HG02884 (cell line): ENCODE measurements at regions not wholly inside any gene's neighbourhood (a gene's known extent, or its start where the extent isn't known, plus 50 kb on each side); places are given as distances from the start of the nearest gene placed in this dataset.
"Not testable (repeated sequence)": the region's sequence is repeated elsewhere in the genome, so short reads cannot be mapped to it uniquely, and the experiment has no call there.

ENCODE experiments used
- ATAC-seq: cut with Tn5 transposase; IDR thresholded peaks from one replicate; pipeline ENCODE4 v1.9.1; 2021; ENCODE audit warnings: mild to moderate bottlenecking, moderate library complexity; ENCODE audit not compliant: unreplicated experiment

- no peak for ATAC-seq
Observed at GRCh38 chr19:28318469-28319179, 894.3 kb downstream of the UQCRFS1 start.

GRCh38 chr19:28316464-28316863 is 896.5 kb downstream of the UQCRFS1 start:
- ATAC-seq, result no peak

- no peak for ATAC-seq
Observed at GRCh38 chr19:28314756-28315155, 898.2 kb downstream of the UQCRFS1 start.

- ATAC-seq, result no peak
Observed at GRCh38 chr19:28314287-28314686, 898.7 kb downstream of the UQCRFS1 start.

GRCh38 chr19:28313633-28314032 is 899.3 kb downstream of the UQCRFS1 start:
- ATAC-seq, result no peak

GRCh38 chr19:28312269-28312668 is 900.7 kb downstream of the UQCRFS1 start:
- no peak for ATAC-seq

- not testable (repeated sequence) for ATAC-seq
Observed at GRCh38 chr19:28310829-28311228, 902.1 kb downstream of the UQCRFS1 start.

- ATAC-seq, result no peak
Observed at GRCh38 chr19:28309070-28309469, 903.9 kb downstream of the UQCRFS1 start.

GRCh38 chr19:28307963-28308362 is 905.0 kb downstream of the UQCRFS1 start:
- ATAC-seq, result no peak

- ATAC-seq, result no peak
Observed at GRCh38 chr19:28307487-28307886, 905.5 kb downstream of the UQCRFS1 start.

GRCh38 chr19:28305513-28305912 is 907.4 kb downstream of the UQCRFS1 start:
- no peak for ATAC-seq

GRCh38 chr19:28303502-28303901 is 909.4 kb downstream of the UQCRFS1 start:
- ATAC-seq, result no peak

- no peak for ATAC-seq
Observed at GRCh38 chr19:28301961-28302360, 911.0 kb downstream of the UQCRFS1 start.

GRCh38 chr19:28301463-28301862 is 911.5 kb downstream of the UQCRFS1 start:
- no peak for ATAC-seq

GRCh38 chr19:28299649-28300048 is 913.3 kb downstream of the UQCRFS1 start:
- ATAC-seq, result no peak

- ATAC-seq, result no peak
Observed at GRCh38 chr19:28297586-28298157, 915.3 kb downstream of the UQCRFS1 start.

GRCh38 chr19:28297036-28297435 is 915.9 kb downstream of the UQCRFS1 start:
- ATAC-seq, result no peak

- ATAC-seq, result no peak
Observed at GRCh38 chr19:28296506-28296905, 916.4 kb downstream of the UQCRFS1 start.

GRCh38 chr19:28294975-28295374 is 918.0 kb downstream of the UQCRFS1 start:
- ATAC-seq, result not testable (repeated sequence)

- no peak for ATAC-seq
Observed at GRCh38 chr19:28294395-28294794, 918.6 kb downstream of the UQCRFS1 start.

- no peak for ATAC-seq
Observed at GRCh38 chr19:28293685-28294084, 919.3 kb downstream of the UQCRFS1 start.

GRCh38 chr19:28292822-28293500 is 920.0 kb downstream of the UQCRFS1 start:
- no peak for ATAC-seq
